ENCODE measurements at regions not wholly inside any gene's neighbourhood (a gene's known extent, or its start where the extent isn't known, plus 50 kb on each side); places are given as distances from the start of the nearest gene placed in this dataset.

DNA sequence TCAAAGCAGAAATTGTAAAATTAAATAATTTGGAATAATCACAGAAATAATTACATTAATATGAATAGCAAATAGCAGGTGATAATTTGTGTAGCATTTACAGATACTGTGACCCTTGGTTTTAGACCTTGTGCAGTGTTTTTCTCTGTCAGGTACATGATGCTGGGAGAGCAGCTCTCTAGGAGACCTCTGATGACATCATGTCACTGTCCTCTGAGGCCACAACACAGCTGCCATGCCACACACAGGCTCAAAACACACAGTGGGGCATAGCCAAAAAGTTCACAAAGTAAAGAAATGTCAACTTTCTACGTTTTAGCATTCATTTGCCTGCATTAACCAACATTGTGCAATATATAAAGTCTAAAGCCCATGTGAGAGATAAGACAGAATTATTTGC lies 71.8 kb upstream of the ZBTB20 start:
- no peak overlapping the region for H3K27ac ChIP-seq (ENCODE audit: low read depth in 2 of 2, low read length in 2 of 2)
- intact Hi-C loops (cut with DNase I) = loop anchor here (10.0 kb wide), 1 partner anchor 476 kb away; no protein-coding TSS in a partner anchor
- FAIRE-seq = no peak
- H3K4me1 ChIP-seq (ENCODE audit: control insufficient read depth in 2 of 3, insufficient read depth in 2 of 3, low read depth in 1 of 3, low read length in 3 of 3) = no peaks in the 10 kb centered on the region
- H3K36me3 ChIP-seq (ENCODE audit: control insufficient read depth in 2 of 3, insufficient read depth in 3 of 3, low read length in 3 of 3) = no peaks in the 10 kb centered on the region
- TF ChIP-seq, protein P1, sequence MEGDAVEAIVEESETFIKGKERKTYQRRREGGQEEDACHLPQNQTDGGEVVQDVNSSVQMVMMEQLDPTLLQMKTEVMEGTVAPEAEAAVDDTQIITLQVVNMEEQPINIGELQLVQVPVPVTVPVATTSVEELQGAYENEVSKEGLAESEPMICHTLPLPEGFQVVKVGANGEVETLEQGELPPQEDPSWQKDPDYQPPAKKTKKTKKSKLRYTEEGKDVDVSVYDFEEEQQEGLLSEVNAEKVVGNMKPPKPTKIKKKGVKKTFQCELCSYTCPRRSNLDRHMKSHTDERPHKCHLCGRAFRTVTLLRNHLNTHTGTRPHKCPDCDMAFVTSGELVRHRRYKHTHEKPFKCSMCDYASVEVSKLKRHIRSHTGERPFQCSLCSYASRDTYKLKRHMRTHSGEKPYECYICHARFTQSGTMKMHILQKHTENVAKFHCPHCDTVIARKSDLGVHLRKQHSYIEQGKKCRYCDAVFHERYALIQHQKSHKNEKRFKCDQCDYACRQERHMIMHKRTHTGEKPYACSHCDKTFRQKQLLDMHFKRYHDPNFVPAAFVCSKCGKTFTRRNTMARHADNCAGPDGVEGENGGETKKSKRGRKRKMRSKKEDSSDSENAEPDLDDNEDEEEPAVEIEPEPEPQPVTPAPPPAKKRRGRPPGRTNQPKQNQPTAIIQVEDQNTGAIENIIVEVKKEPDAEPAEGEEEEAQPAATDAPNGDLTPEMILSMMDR (IDR thresholded peaks at IDR 0.05; ENCODE audit: borderline replicate concordance, extremely low read depth, insufficient read depth) = no peak
- no peak overlapping the region for H3K4me3 ChIP-seq (ENCODE audit: low read length in 3 of 3)
- no peaks in the 10 kb centered on the region for H3K27me3 ChIP-seq (ENCODE audit: control insufficient read depth, insufficient read depth, low read length)
- H3K9me3 ChIP-seq (ENCODE audit: control insufficient read depth in 2 of 3, insufficient read depth in 1 of 3, low read length in 3 of 3) = no peaks in the 10 kb centered on the region
- no peak for DNase-seq
- no peak overlapping the region for H3K9ac ChIP-seq (ENCODE audit: low read length in 3 of 3)

DNA sequence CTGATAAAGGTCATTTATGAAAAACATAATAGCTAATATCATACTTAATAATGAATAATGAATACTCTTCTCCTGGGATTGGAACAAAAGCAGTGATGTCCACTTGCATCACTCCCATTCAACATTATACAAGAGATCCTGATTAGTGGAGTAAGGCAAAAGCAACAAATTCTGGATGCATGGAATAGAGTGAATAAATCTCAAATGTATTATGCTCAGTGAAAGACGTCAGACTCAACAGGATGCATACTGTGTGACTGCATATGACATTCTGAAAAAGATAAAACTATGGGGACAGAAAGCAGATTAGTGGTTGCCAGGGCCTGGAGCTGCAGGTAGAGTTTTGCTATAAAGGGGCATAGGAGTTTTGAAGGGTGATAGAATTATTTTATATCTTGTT lies 77.6 kb upstream of the ZBTB20 start:
- no peaks in the 10 kb centered on the region for H3K9me3 ChIP-seq (ENCODE audit: control insufficient read depth in 2 of 3, insufficient read depth in 1 of 3, low read length in 3 of 3)
- DNase-seq = no peak
- TF ChIP-seq, protein P1 (IDR thresholded peaks at IDR 0.05; ENCODE audit: borderline replicate concordance, extremely low read depth, insufficient read depth) = no peak
- FAIRE-seq = no peak
- no peak overlapping the region for H3K9ac ChIP-seq (ENCODE audit: low read length in 3 of 3)
- no peaks in the 10 kb centered on the region for H3K27me3 ChIP-seq (ENCODE audit: control insufficient read depth, insufficient read depth, low read length)
- H3K4me1 ChIP-seq (ENCODE audit: control insufficient read depth in 2 of 3, insufficient read depth in 2 of 3, low read depth in 1 of 3, low read length in 3 of 3) = no peaks in the 10 kb centered on the region
- no peak overlapping the region for H3K4me3 ChIP-seq (ENCODE audit: low read length in 3 of 3)
- H3K27ac ChIP-seq (ENCODE audit: low read depth in 2 of 2, low read length in 2 of 2) = no peak overlapping the region
- H3K36me3 ChIP-seq (ENCODE audit: control insufficient read depth in 2 of 3, insufficient read depth in 3 of 3, low read length in 3 of 3) = no peaks in the 10 kb centered on the region
- intact Hi-C loops (cut with DNase I) = no loop called here

DNA sequence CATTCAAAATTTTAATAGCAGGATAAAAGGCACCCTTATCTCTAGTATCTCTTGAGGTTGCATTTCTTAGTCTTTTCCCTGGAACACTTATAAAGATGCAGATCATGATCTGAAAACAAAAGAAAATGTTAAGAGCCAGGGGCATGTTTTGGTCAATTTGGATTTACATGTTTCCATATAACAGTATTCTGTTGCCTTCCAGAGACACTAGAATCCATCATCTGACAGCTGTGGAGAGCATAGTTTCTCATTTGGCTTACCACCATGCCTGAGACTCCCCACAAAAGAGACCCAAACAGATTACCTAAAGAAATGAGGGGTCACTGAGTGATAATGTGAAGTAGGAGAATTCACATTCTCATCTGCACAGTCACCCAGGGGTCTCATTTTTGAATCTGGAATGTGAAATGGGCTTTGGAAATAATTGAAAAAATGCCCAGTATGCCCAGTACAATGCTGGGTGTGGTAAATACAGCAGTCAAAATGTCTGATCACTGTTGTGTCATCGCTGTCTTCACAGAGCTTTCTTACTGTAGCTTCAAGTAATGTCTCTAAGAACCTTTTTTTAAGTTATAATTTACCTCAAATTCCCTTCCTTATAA lies 79.9 kb upstream of the ZBTB20 start:
- Histone ChIP-seq H3K9me3 (ENCODE audit: control insufficient read depth in 2 of 3, insufficient read depth in 1 of 3, low read length in 3 of 3) (no peaks in the 10 kb centered on the region), H3K4me3 (ENCODE audit: low read length in 3 of 3) (no peak overlapping the region), H3K4me1 (ENCODE audit: control insufficient read depth in 2 of 3, insufficient read depth in 2 of 3, low read depth in 1 of 3, low read length in 3 of 3) (no peaks in the 10 kb centered on the region), H3K27ac (ENCODE audit: low read depth in 2 of 2, low read length in 2 of 2) (no peak overlapping the region), H3K36me3 (ENCODE audit: control insufficient read depth in 2 of 3, insufficient read depth in 3 of 3, low read length in 3 of 3) (no peaks in the 10 kb centered on the region), H3K27me3 (ENCODE audit: control insufficient read depth, insufficient read depth, low read length) (no peaks in the 10 kb centered on the region), H3K9ac (ENCODE audit: low read length in 3 of 3) (no peak overlapping the region)
- DNase-seq (no peak), FAIRE-seq (no peak)
- intact Hi-C loops (cut with DNase I) = no loop called here
- TF ChIP-seq, protein P1 (IDR thresholded peaks at IDR 0.05; ENCODE audit: borderline replicate concordance, extremely low read depth, insufficient read depth) = no peak

DNA sequence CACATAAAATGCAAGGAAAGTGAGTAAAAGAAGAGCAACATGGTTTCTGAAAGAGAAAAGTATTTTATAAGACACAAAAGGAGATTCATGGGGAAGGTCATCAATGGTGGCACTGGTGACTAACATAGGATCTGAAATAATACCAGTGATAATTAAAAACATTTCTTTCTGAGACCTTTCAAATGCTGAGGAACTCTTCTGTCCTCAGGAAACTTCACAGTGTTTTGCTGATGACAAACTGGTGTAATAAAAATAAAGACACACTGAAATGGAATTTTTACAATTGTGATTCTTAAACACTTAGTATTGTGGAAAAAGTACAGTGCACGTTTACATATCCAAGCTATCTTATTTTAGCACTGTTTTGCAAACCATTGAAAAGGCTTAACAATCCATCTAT lies 80.4 kb upstream of the ZBTB20 start:
- Histone ChIP-seq H3K9ac (ENCODE audit: low read length in 3 of 3) (no peak overlapping the region), H3K4me1 (ENCODE audit: control insufficient read depth in 2 of 3, insufficient read depth in 2 of 3, low read depth in 1 of 3, low read length in 3 of 3) (no peaks in the 10 kb centered on the region), H3K36me3 (ENCODE audit: control insufficient read depth in 2 of 3, insufficient read depth in 3 of 3, low read length in 3 of 3) (no peaks in the 10 kb centered on the region), H3K9me3 (ENCODE audit: control insufficient read depth in 2 of 3, insufficient read depth in 1 of 3, low read length in 3 of 3) (no peaks in the 10 kb centered on the region), H3K27me3 (ENCODE audit: control insufficient read depth, insufficient read depth, low read length) (no peaks in the 10 kb centered on the region), H3K27ac (ENCODE audit: low read depth in 2 of 2, low read length in 2 of 2) (no peak overlapping the region), H3K4me3 (ENCODE audit: low read length in 3 of 3) (no peak overlapping the region)
- FAIRE-seq = no peak
- TF ChIP-seq, protein P1 (IDR thresholded peaks at IDR 0.05; ENCODE audit: borderline replicate concordance, extremely low read depth, insufficient read depth) = no peak
- intact Hi-C loops (cut with DNase I) = no loop called here
- DNase-seq = no peak

All from kidney (tissue), 13 donors.